ENCODE measurements at regions not wholly inside any gene's neighbourhood (a gene's known extent, or its start where the extent isn't known, plus 50 kb on each side); places are given as distances from the start of the nearest gene placed in this dataset.

DNA sequence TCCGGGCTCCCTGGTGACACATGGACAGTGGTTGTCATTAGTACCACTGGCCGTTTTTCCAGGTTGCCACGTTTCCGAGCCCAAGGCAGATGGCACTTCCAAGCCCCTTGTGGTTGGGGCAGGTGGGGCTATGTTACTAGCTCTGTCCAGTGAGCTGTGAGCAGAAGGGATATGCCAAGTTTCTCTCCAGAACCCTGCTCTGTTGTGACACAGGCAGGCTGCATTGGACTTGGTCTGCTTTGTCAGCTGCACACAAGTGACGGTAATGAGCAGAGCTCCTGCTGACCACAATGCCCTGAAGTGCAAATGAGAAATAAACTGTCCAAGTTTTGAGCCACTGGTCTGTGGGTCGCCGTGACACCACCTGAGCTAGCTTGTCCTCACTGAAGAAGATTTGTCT, 118.8 kb downstream of the GYPC start:
- Histone ChIP-seq H3K27me3 (ENCODE audit: control insufficient read depth, insufficient read depth, low read length) (peaks cover 4% of the 10 kb centered on the region), H3K36me3 (ENCODE audit: control insufficient read depth, insufficient read depth, low read length) (no peaks in the 10 kb centered on the region), H3K4me3 (ENCODE audit: low read depth, low read length) (no peak overlapping the region)
- TF ChIP-seq CTCF (IDR thresholded peaks at IDR 0.05; ENCODE audit: insufficient read depth, low read depth, low read length) = no peak
- POLR2A ChIA-PET = no interaction called here
- CTCF ChIA-PET = interaction anchor here (0.6 to 5.2 kb wide), 2 partner anchors 77 to 247 kb away, joined by 4 to 59 read pairs; no protein-coding TSS in a partner anchor
- DNase-seq (ENCODE audit: low read depth) = no peak

GRCh38 chr2:126775300-126775985, 119.5 kb downstream of the GYPC start:
- TF ChIP-seq CTCF (IDR thresholded peaks at IDR 0.05; ENCODE audit: insufficient read depth, low read depth, low read length) = no peak
- ChIA-PET POLR2A (no interaction called here), CTCF (interaction anchor here (0.6 to 5.2 kb wide), 3 partner anchors 9 to 248 kb away, joined by 3 to 59 read pairs (median 4); no protein-coding TSS in a partner anchor)
- H3K36me3 ChIP-seq (ENCODE audit: control insufficient read depth, insufficient read depth, low read length) = no peaks in the 10 kb centered on the region
- H3K4me3 ChIP-seq (ENCODE audit: low read depth, low read length) = no peak overlapping the region
- DNase-seq (ENCODE audit: low read depth) = no peak
- peaks cover 4% of the 10 kb centered on the region for H3K27me3 ChIP-seq (ENCODE audit: control insufficient read depth, insufficient read depth, low read length)

DNA sequence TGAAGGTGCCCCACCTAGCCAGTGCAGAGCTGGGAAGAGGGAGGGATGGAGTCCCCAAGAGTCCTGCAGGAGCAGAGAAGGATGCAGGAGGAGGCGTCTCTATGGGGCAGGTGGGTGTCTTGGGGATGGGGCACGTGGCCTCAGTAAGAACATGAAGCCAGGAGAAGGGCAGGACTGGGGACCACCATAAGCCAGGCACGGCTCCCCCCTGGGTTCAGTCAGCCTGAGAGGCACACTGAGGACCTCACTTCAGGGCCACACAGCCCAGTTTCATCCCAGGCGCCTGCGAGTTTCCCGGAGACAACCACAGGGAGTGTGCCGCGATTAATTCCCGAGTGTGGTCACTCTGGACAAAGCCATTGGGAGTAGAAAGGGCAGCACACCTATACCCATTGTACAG, 120.3 kb downstream of the GYPC start:
- Histone ChIP-seq H3K4me3 (ENCODE audit: low read depth, low read length) (no peak overlapping the region), H3K27me3 (ENCODE audit: control insufficient read depth, insufficient read depth, low read length) (peaks cover 4% of the 10 kb centered on the region), H3K36me3 (ENCODE audit: control insufficient read depth, insufficient read depth, low read length) (no peaks in the 10 kb centered on the region)
- CTCF ChIA-PET = interaction anchor here (1.1 to 5.2 kb wide), 7 partner anchors 10 to 249 kb away, joined by 3 to 59 read pairs (median 3); no protein-coding TSS in a partner anchor
- TF ChIP-seq CTCF (IDR thresholded peaks at IDR 0.05; ENCODE audit: insufficient read depth, low read depth, low read length) = no peak
- POLR2A ChIA-PET = no interaction called here
- no peak for DNase-seq (ENCODE audit: low read depth)

DNA sequence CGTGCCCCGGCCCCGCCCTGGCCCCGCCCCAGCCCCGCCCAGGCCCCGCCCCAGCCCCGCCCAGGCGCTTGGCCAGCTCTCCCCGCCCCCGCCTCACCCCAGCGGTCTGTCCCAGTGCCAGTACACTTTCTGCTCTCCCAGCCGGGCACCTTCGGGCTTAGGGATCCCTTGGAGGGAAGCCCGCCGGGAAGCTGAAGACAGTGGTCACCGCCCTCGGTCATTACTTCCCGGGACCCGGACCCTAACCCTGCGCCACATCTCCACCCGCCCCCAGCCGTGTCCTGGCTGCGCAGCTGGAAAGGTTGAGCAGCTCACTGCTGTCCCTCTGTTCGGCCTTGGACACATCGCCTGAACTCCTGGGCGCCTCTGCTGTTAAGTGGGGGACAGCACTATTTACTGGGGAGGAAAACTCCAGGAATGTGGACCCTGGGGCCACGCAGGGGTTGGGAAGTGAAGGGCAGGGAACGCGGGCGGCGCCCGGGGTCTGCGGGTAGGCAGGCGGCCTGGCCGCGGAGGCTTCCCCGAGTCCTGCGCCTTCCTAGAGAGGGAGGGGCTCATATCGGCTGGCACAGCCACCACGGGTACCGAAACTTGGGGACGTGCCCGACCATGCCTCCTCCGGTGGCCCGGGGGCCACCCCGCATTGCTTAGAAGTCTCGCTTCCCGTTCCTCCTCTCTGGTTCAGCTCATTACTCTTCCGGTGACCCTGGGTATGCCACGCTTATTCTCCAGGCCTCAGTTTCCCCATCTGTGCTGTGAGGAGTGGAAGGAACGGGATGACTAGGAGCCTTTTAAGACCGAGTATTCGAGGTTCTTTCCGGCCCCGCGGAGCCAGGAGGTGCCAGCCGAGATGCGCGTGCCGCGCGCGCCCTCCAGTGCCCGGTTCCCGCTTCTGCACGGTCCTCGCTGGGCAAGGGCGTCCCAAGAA, 121.0 kb downstream of the GYPC start:
- POLR2A ChIA-PET = no interaction called here
- peaks cover 4% of the 10 kb centered on the region for H3K27me3 ChIP-seq (ENCODE audit: control insufficient read depth, insufficient read depth, low read length)
- peak; percentile 98 for TF ChIP-seq CTCF (IDR thresholded peaks at IDR 0.05; ENCODE audit: insufficient read depth, low read depth, low read length)
- H3K36me3 ChIP-seq (ENCODE audit: control insufficient read depth, insufficient read depth, low read length) = no peaks in the 10 kb centered on the region
- H3K4me3 ChIP-seq (ENCODE audit: low read depth, low read length) = peak overlapping the region; percentile 43
- no peak for DNase-seq (ENCODE audit: low read depth)
- CTCF ChIA-PET = interaction anchor here (0.6 to 5.2 kb wide), 10 partner anchors 9 to 708 kb away, joined by 3 to 59 read pairs (median 3); no protein-coding TSS in a partner anchor

DNA sequence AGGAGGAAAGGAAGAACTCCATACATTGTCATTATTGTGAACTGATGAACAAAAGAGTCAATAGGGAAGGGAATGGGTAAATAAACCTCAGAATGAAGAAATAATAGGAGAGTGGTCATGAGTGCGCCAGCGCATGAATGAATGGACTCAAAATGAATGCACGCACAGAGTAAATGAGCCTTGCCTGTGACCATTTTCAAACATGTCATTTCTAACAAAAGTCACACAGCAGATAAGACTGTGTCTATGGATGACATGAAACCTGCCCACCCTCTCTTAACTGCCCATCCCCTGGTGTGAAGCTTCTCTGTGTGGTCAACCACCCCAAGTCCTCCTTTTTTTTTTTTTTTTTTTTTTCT, 121.1 kb upstream of the TEX51 start:
- H3K36me3 ChIP-seq (ENCODE audit: control insufficient read depth, insufficient read depth, low read length) = no peaks in the 10 kb centered on the region
- CTCF ChIA-PET = interaction anchor here (1.0 to 5.2 kb wide), 3 partner anchors 9 to 250 kb away, joined by 4 to 59 read pairs (median 6); no protein-coding TSS in a partner anchor
- H3K4me3 ChIP-seq (ENCODE audit: low read depth, low read length) = no peak overlapping the region
- no peak for DNase-seq (ENCODE audit: low read depth)
- POLR2A ChIA-PET = no interaction called here
- peaks cover 4% of the 10 kb centered on the region for H3K27me3 ChIP-seq (ENCODE audit: control insufficient read depth, insufficient read depth, low read length)
- TF ChIP-seq CTCF (IDR thresholded peaks at IDR 0.05; ENCODE audit: insufficient read depth, low read depth, low read length) = no peak
